Colonic mucosa (tissue), 4 donors: ENCODE measurements at regions not wholly inside any gene's neighbourhood (a gene's known extent, or its start where the extent isn't known, plus 50 kb on each side); places are given as distances from the start of the nearest gene placed in this dataset.

Experiments
- DNase-seq: peaks from one replicate; pipeline ENCODE4 v3.0.0-alpha.2; 2020
- H3K27ac ChIP-seq: fragments of 200-600 bp; one replicate; pipeline ENCODE4 v1.8.0; 2021
- H3K27me3 ChIP-seq: fragments of 200-600 bp; one replicate; pipeline ENCODE4 v1.8.0; 2021
- H3K36me3 ChIP-seq: fragments of 200-600 bp; one replicate; pipeline ENCODE4 v1.8.0; 2021
- H3K4me1 ChIP-seq: fragments of 200-600 bp; one replicate; pipeline ENCODE4 v1.8.0; 2021; ENCODE audit warnings: mild to moderate bottlenecking
- H3K4me3 ChIP-seq: fragments of 200-600 bp; one replicate; pipeline ENCODE4 v1.8.0; 2021
- H3K9ac ChIP-seq, 2 donors: one replicate each; pipeline ENCODE4 v1.7.0; 2013; ENCODE audit warnings: control low read depth in 2 of 2, low read depth in 2 of 2, low read length in 2 of 2
- H3K9me3 ChIP-seq: fragments of 200-600 bp; one replicate; pipeline ENCODE4 v1.8.0; 2021
- intact Hi-C: fragments of 100-400 bp; cut with DNase I; formaldehyde crosslinking; loops from one replicate; pipeline ENCODE4 v1.14.1; 2022
- TF ChIP-seq, protein P1 (sequence below): fragments of 200-600 bp; IDR thresholded peaks from one replicate; pipeline ENCODE4 v1.8.0; 2022; ENCODE audit warnings: antibody characterized with exemption, mild to moderate bottlenecking
- donor health status: healthy.
- donor health status: DM: no; HTN: no; CAD: no.
- donor health status: DM: no; HTN: no; CAD: no.

DNA sequence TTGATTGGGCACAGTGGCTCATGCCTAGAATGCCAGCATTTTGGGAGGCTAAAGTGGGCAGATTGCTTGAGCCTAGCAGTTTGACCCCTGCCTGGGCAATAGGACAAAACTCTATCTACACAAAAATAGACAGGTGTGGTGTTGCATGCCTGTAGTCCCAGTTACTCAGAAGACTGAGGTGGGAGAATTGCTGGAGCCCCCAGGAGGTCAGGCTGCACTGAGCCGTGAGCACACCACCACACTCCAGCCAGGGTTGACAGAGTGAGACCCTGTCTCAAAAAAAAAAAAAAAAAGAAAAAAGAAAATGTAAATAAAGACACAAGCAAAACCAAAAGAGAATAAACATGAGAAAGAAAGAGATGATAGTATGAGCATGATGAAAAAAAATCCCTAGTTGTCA, 802.4 kb upstream of the ANO3 start:
- Histone ChIP-seq H3K9me3 (no peaks in the 10 kb centered on the region), H3K36me3 (no peaks in the 10 kb centered on the region), H3K27me3 (no peaks in the 10 kb centered on the region), H3K4me1 (no peaks in the 10 kb centered on the region), H3K9ac (no peak overlapping the region), H3K27ac (no peak overlapping the region), H3K4me3 (no peak overlapping the region)
- DNase-seq: no peak
- intact Hi-C loops: no loop called here
- TF ChIP-seq, protein P1, sequence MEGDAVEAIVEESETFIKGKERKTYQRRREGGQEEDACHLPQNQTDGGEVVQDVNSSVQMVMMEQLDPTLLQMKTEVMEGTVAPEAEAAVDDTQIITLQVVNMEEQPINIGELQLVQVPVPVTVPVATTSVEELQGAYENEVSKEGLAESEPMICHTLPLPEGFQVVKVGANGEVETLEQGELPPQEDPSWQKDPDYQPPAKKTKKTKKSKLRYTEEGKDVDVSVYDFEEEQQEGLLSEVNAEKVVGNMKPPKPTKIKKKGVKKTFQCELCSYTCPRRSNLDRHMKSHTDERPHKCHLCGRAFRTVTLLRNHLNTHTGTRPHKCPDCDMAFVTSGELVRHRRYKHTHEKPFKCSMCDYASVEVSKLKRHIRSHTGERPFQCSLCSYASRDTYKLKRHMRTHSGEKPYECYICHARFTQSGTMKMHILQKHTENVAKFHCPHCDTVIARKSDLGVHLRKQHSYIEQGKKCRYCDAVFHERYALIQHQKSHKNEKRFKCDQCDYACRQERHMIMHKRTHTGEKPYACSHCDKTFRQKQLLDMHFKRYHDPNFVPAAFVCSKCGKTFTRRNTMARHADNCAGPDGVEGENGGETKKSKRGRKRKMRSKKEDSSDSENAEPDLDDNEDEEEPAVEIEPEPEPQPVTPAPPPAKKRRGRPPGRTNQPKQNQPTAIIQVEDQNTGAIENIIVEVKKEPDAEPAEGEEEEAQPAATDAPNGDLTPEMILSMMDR: no peak

DNA sequence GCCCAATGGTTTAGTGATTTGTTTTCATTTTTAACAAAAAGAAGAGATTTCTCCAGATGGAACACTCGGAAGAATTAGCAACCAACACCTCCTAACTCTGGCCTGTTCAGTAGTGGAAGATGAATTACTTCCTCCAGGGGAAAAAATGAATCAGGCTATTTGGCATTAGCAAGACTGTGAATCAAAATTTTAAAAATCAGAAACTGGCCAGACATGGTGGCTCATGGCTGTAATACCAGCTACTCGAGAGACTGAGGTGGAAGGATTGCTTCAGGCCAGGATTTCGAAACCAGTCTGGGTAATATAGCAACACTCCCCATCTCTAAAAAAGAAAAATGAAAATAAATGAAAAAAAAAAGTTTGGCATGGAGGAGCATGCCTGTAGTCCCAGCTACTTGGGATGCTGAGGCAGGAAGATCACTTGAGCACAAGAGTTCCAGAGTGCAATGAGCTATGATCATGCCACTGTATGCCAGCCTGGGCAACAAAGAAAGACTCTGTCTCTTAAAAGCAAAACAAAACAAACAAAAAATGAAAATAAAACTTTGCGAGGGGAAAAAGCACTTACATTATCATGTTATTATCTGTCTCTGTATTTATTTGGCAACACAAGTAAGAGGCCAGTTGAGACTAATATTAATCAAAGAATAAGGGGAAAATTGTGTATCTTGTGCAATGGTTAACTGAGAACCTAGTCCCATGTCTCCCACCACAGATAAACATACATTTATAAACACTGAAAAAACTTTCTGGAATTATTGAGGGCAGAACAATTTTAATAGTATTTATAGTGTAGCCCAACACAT, 796.3 kb upstream of the ANO3 start:
- H3K4me3 ChIP-seq: no peak overlapping the region
- no peaks in the 10 kb centered on the region for H3K9me3 ChIP-seq
- no peak overlapping the region for H3K9ac ChIP-seq
- H3K36me3 ChIP-seq: no peaks in the 10 kb centered on the region
- intact Hi-C loops: no loop called here
- TF ChIP-seq, protein P1: no peak
- H3K27me3 ChIP-seq: no peaks in the 10 kb centered on the region
- no peak for DNase-seq
- no peak overlapping the region for H3K27ac ChIP-seq
- H3K4me1 ChIP-seq: no peaks in the 10 kb centered on the region

DNA sequence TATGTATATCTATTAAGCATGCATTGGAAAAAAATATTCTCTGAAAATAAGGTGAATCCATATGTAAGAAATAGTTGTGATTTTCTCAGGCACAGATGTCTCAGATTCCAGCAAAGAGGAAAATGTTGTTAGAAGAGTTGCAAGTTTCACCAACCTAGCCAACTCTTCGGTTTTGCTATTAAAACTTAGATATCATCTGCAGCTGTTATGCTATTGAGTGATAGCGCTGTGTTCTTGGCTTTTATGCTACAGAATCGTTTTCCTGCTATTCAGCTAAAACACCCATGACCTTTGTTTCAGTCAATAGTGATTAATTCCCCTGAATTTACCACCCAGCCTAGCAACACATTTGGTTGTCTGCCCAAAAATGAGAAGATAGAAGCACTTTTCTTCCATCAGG, 795.6 kb upstream of the ANO3 start:
- no peaks in the 10 kb centered on the region for H3K27me3 ChIP-seq
- no peak overlapping the region for H3K9ac ChIP-seq
- no peak for DNase-seq
- H3K4me3 ChIP-seq: no peak overlapping the region
- H3K27ac ChIP-seq: no peak overlapping the region
- intact Hi-C loops: no loop called here
- H3K4me1 ChIP-seq: no peaks in the 10 kb centered on the region
- TF ChIP-seq, protein P1: no peak
- H3K36me3 ChIP-seq: no peaks in the 10 kb centered on the region
- no peaks in the 10 kb centered on the region for H3K9me3 ChIP-seq

DNA sequence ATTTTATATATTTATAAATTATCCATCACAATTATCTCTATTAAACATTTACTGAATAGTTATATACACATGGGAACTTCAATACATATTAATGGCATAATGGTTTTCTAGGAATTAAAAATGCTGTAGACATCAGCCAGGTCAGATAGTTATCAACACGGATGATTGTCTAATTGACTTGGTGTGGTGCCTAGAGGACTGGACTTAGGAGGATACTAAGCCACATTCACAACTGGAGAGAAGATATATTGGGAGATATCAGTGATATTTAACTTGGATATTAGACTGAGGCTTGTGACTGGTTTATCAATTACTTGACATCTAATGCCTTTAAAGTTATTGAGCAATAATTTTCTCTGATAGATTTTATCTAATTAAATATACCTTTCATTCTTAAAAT, 794.5 kb upstream of the ANO3 start:
- no peaks in the 10 kb centered on the region for H3K36me3 ChIP-seq
- TF ChIP-seq, protein P1: no peak
- no peaks in the 10 kb centered on the region for H3K9me3 ChIP-seq
- H3K4me1 ChIP-seq: no peaks in the 10 kb centered on the region
- no peak for DNase-seq
- no peak overlapping the region for H3K4me3 ChIP-seq
- H3K27me3 ChIP-seq: no peaks in the 10 kb centered on the region
- H3K9ac ChIP-seq: no peak overlapping the region
- intact Hi-C loops: no loop called here
- no peak overlapping the region for H3K27ac ChIP-seq

DNA sequence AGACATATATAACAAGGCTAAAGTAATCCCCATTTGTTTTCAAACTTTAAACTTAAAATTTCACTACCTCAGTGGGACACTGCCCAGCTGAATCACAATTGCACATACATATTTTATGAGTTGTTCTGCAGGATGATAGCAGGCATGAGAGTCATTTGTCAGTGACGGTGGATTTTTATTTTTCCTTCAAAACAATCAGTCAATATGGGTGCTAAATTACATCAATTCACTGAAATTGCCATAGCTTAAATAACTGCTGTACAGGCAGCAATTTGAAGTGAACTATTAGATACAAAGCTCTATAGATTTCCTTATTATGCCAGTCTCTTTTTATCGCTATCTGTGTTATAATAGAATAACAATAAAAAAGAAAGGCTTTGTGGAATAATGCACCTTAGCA, 784.6 kb upstream of the ANO3 start:
- Histone ChIP-seq H3K4me3 (no peak overlapping the region), H3K36me3 (no peaks in the 10 kb centered on the region), H3K27me3 (no peaks in the 10 kb centered on the region), H3K9ac (no peak overlapping the region), H3K27ac (no peak overlapping the region), H3K4me1 (no peaks in the 10 kb centered on the region), H3K9me3 (no peaks in the 10 kb centered on the region)
- TF ChIP-seq, protein P1: no peak
- no peak for DNase-seq
- intact Hi-C loops: no loop called here
